Fibroblast of mammary gland (primary cell): ENCODE measurements at regions not wholly inside any gene's neighbourhood (a gene's known extent, or its start where the extent isn't known, plus 50 kb on each side); places are given as distances from the start of the nearest gene placed in this dataset.

Source experiments
- DNase-seq: peaks from one replicate; pipeline ENCODE4 v3.0.0-alpha.2; 2010; ENCODE audit warnings: low read depth
- H3K4me3 ChIP-seq: 2 replicates; pipeline ENCODE4 v1.5.1; 2011; ENCODE audit warnings: low read depth, mild to moderate bottlenecking, low read length, moderate library complexity; ENCODE audit not compliant: control insufficient read depth
- CTCF ChIP-seq: conservative IDR thresholded peaks from 2 replicates; pipeline ENCODE4 v1.5.1; 2011; ENCODE audit warnings: low read depth, low read length, inconsistent platforms; ENCODE audit not compliant: control insufficient read depth, insufficient read depth

DNA sequence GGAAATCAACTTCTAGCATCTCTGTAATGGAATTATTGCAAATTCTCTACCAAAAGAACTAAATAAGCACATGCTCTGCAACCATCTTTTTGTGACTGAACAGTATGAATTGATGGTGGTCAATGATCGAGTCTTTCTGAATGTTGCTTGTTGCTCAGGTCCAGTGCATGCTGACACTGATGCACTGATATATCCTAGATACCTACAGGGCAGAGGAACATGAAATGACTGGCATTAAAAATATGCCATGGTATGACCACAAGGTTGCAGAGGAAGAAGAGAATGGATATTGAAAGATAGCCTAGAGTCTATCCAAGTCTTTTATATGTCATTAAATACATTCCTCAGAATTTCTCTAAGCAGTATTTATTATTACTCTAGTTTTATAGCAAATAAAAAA, 692.8 kb upstream of the TENM3 start:
- no peak overlapping the region for H3K4me3 ChIP-seq
- DNase-seq, result no peak
- TF ChIP-seq CTCF, result no peak

DNA sequence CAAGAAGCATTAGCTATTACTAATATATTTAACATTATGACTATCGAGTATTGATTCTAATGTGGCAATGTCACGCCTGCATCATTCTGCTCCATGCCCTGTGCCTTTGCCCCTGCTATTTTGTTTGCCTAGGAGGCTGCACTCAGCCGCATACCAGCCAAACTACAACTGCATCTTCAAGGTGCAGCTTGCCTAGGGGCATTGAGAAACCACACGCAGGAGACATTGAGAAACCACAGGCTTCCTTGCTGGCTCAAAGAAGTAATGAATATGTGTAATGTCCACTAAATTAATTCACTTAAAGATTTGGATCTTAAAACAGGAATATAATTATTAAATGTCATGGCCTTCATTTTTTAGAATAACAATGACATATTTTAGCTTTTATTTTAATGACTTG, 683.6 kb upstream of the TENM3 start:
- TF ChIP-seq CTCF, result no peak
- no peak for DNase-seq
- no peak overlapping the region for H3K4me3 ChIP-seq

DNA sequence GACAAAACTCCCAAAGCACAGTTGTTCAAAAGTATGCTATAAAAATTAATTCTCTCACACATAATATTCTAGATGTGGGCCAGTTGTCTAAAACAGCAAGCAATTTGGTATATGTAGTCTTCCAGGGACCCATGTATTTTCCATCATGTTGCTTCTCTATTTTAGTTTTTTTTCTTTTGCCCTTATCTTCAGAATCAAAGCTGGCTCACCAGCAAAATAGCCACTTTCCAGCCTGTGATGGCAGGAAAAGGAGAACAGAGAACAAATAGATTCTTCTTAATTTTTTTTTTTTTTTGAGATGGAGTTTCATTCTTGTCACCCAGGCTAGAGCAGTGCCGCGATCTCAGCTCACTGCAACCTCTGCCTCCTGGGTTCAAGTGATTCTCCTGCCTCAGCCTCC, 680.8 kb upstream of the TENM3 start:
- H3K4me3 ChIP-seq, result no peak overlapping the region
- no peak for TF ChIP-seq CTCF
- no peak for DNase-seq

GRCh38 chr4:181564625-181565024, 678.6 kb upstream of the TENM3 start:
- no peak for DNase-seq
- no peak overlapping the region for H3K4me3 ChIP-seq
- TF ChIP-seq CTCF, result no peak

- peak; percentile 84 for DNase-seq
- no peak overlapping the region for H3K4me3 ChIP-seq
- TF ChIP-seq CTCF, result no peak
Observed at GRCh38 chr4:181566490-181566889, 676.7 kb upstream of the TENM3 start.

DNA sequence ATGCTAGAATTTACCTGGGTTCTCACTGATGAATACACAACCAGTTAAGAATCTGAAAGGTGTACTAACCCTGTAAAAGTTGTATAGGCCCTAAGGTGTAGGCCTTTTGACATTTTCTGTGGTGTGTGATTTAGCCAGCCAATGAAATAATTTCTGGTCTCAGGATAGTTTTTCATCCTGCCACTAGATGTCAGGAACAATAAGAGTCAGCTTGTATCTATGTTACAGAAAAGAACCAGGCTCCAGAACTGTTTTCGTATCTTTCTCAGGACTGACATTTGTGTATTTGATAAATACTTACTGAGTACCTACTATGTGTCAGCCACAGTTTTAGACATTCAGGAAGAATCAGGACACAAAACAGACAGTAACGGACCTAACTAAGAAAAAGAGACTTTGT, 673.6 kb upstream of the TENM3 start:
- peak; percentile 76 for TF ChIP-seq CTCF
- DNase-seq, result peak; percentile 73
- H3K4me3 ChIP-seq, result no peak overlapping the region

GRCh38 chr4:181578911-181579310, 664.3 kb upstream of the TENM3 start:
- TF ChIP-seq CTCF, result no peak
- no peak overlapping the region for H3K4me3 ChIP-seq
- DNase-seq, result no peak
